ENCODE measurements at regions not wholly inside any gene's neighbourhood (a gene's known extent, or its start where the extent isn't known, plus 50 kb on each side); places are given as distances from the start of the nearest gene placed in this dataset.

DNA sequence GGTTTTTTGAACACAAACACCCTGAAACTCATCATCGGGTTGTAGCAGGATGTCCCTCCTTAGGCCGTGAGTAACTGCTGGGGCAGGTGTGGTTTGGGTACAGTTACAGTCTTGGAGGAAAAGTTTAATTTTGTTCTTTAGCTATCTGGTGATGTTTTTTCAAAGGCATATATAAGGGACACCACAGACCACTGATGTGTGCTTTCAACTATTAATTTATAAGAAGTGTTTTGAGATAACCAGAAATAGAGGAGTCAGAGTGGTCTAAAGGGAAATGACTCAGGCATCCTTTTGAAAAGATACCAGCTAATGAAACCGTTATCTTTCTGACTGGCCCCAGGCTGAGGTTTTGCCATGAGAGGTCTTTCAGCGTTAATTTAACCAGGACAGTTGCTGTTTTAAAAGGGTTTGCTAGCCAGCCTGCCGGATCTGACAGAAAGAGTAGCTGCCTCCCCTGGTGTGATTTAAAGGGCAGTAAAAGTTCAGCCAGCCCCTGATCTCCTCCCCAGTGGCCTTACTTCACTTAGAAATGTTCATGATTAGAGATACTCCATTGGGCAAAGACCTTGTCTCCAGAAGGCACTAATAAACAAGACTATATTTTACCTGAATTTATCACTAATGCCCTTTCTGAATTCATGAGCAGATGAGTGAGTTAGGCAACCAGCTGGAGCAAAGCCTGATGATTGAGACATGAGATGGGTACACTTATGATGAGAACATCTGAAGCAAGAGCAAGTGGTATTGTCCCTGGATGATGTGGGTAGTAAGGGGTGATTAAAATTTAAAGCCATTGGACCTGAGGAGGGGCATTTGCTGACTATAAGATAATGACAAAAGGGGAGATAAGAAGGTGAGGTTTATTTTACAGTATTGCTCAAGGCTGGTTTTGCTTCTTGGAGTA lies 482.5 kb upstream of the TBL1XR1 start:
- no peak for ATAC-seq
- H3K4me1 Mint-ChIP-seq = peaks cover 13% of the 10 kb centered on the region
- DNase-seq = no peak
- no peak overlapping the region for H3K27ac Mint-ChIP-seq
- no peaks in the 10 kb centered on the region for H3K9me3 ChIP-seq (ENCODE audit: control insufficient read depth, low read length, poor library complexity, severe bottlenecking)
- H3K27me3 Mint-ChIP-seq = no peaks in the 10 kb centered on the region
- no peak overlapping the region for H3K4me3 Mint-ChIP-seq
- peaks cover 2% of the 10 kb centered on the region for H3K36me3 Mint-ChIP-seq (ENCODE audit: low read depth)

DNA sequence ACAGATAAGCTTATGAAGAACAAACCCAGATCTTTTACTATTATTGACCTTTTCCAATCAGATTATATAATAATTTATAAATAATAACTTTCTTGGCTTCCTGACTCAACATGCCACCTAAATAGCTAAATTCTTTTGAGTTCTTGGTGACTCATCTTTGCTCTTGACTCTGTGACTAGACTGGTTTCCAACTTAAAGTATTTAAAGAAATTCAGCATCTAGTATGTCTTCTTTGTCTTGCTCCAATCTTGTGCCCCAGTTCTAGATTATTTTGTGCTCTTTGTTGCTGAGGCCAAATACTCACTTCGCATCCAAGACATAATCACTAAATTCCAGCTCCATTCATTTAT lies 483.2 kb upstream of the TBL1XR1 start:
- Mint-ChIP-seq H3K27ac (no peak overlapping the region), H3K4me1 (peaks cover 13% of the 10 kb centered on the region), H3K36me3 (ENCODE audit: low read depth) (peaks cover 2% of the 10 kb centered on the region), H3K4me3 (no peak overlapping the region), H3K27me3 (no peaks in the 10 kb centered on the region)
- no peak for DNase-seq
- no peaks in the 10 kb centered on the region for H3K9me3 ChIP-seq (ENCODE audit: control insufficient read depth, low read length, poor library complexity, severe bottlenecking)
- ATAC-seq = no peak

GRCh38 chr3:177681156-177681555 lies 483.9 kb upstream of the TBL1XR1 start:
- H3K27me3 Mint-ChIP-seq = no peaks in the 10 kb centered on the region
- no peak overlapping the region for H3K4me3 Mint-ChIP-seq
- DNase-seq = no peak
- H3K27ac Mint-ChIP-seq = no peak overlapping the region
- H3K4me1 Mint-ChIP-seq = peaks cover 13% of the 10 kb centered on the region
- H3K9me3 ChIP-seq (ENCODE audit: control insufficient read depth, low read length, poor library complexity, severe bottlenecking) = no peaks in the 10 kb centered on the region
- ATAC-seq = no peak
- H3K36me3 Mint-ChIP-seq (ENCODE audit: low read depth) = peaks cover 2% of the 10 kb centered on the region

DNA sequence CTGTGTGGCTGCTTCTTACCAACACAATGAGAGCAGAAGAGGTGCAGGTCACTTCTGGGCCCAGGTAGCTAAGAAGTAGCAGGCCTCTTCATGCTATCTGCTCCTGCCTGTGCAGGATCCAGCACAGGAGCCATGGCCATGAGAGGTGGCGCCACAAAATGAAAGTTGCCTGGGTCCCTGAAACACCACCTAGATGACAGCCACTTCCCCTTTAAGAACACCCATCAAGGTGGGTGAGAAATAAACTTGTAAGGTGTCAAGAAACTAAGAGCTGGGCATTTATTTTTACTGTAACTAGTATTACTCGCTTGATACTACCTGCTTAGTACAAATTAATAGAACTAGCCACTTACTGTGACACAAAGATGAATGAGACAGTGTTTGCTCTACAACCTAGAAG lies 484.6 kb upstream of the TBL1XR1 start:
- Mint-ChIP-seq H3K4me1 (peaks cover 11% of the 10 kb centered on the region), H3K4me3 (no peak overlapping the region), H3K36me3 (ENCODE audit: low read depth) (peaks cover 2% of the 10 kb centered on the region), H3K27ac (no peak overlapping the region), H3K27me3 (no peaks in the 10 kb centered on the region)
- H3K9me3 ChIP-seq (ENCODE audit: control insufficient read depth, low read length, poor library complexity, severe bottlenecking) = no peaks in the 10 kb centered on the region
- DNase-seq (no peak), ATAC-seq (no peak)

- no peak overlapping the region for H3K27ac Mint-ChIP-seq
- peaks cover 4% of the 10 kb centered on the region for H3K27me3 Mint-ChIP-seq
- H3K9me3 ChIP-seq (ENCODE audit: control insufficient read depth, low read length, poor library complexity, severe bottlenecking) = no peaks in the 10 kb centered on the region
- peaks cover 4% of the 10 kb centered on the region for H3K36me3 Mint-ChIP-seq (ENCODE audit: low read depth)
- ATAC-seq (no peak), DNase-seq (no peak)
- no peak overlapping the region for H3K4me3 Mint-ChIP-seq
- peaks cover 11% of the 10 kb centered on the region for H3K4me1 Mint-ChIP-seq
Measured at GRCh38 chr3:177683586-177683985, 486.3 kb upstream of the TBL1XR1 start.

DNA sequence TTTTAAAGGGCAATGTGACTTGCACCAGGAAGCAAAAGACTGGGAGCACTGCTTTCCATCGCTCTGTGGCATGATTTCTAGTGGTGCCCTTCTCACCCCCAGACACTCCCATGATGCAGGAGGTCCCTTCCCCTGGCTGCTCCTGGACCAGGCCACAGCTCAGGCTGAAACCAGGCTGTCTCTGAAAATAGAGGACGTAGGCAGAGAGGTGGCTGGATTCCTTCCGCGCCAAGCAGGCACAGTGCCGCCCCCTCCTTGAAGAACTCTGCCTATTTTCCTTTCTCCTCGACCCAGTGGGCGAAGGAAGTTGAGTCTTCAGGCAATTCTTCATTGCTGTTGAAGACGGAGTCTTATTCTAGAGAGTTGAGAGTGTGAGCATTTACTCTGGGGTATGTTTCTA lies 489.4 kb upstream of the TBL1XR1 start:
- DNase-seq (no peak), ATAC-seq (no peak)
- H3K4me1 Mint-ChIP-seq = peaks cover 3% of the 10 kb centered on the region
- peaks cover 4% of the 10 kb centered on the region for H3K27me3 Mint-ChIP-seq
- H3K27ac Mint-ChIP-seq = no peak overlapping the region
- no peak overlapping the region for H3K4me3 Mint-ChIP-seq
- H3K9me3 ChIP-seq (ENCODE audit: control insufficient read depth, low read length, poor library complexity, severe bottlenecking) = no peaks in the 10 kb centered on the region
- H3K36me3 Mint-ChIP-seq (ENCODE audit: low read depth) = peaks cover 4% of the 10 kb centered on the region

DNA sequence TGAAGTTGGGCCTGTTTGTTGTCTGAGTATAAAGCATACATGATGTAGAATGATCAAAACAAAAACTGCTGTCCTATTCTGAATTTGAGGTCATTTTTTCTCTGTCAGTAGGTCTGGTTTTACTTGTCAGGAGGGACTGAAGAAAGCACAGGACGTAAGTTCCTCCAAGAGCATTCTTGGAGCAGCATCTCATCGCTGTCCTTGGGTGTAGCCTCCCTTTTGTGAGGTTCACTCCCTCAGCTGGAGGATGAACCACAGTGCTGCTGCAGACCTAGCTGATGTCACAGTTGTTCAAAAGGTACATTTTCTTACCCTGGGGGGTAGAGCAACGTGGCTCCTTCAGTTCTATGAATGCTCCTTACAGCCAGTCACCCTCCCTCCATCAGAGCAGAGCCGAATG lies 490.0 kb upstream of the TBL1XR1 start:
- no peaks in the 10 kb centered on the region for H3K9me3 ChIP-seq (ENCODE audit: control insufficient read depth, low read length, poor library complexity, severe bottlenecking)
- Mint-ChIP-seq H3K27me3 (peaks cover 8% of the 10 kb centered on the region), H3K27ac (no peak overlapping the region), H3K4me1 (no peaks in the 10 kb centered on the region), H3K4me3 (no peak overlapping the region), H3K36me3 (ENCODE audit: low read depth) (peaks cover 4% of the 10 kb centered on the region)
- DNase-seq (no peak), ATAC-seq (no peak)

- DNase-seq = no peak
- no peak for ATAC-seq
- Mint-ChIP-seq H3K27me3 (peaks cover 8% of the 10 kb centered on the region), H3K27ac (no peak overlapping the region), H3K4me1 (no peaks in the 10 kb centered on the region), H3K36me3 (ENCODE audit: low read depth) (peaks cover 2% of the 10 kb centered on the region), H3K4me3 (no peak overlapping the region)
- H3K9me3 ChIP-seq (ENCODE audit: control insufficient read depth, low read length, poor library complexity, severe bottlenecking) = no peaks in the 10 kb centered on the region
Measured at GRCh38 chr3:177688152-177688551, 490.9 kb upstream of the TBL1XR1 start.

DNA sequence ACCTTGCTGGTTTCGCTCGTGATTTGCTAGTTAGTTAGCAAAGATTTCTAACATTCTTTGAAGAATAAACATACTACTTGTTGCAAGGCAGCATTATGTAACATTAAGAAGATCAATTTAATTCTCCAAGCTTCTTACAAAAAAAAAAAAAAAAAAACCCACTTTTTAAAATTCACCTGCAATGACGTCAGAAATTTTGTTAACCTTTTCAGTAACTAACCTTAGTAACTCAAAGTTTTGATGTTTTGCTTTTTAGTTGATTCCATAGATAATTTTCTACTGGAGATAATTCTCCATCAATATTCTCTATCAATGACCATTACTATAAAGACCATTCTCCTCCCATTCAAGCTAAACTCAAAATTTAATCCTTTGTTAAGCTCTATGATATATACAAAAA lies 491.8 kb upstream of the TBL1XR1 start:
- Mint-ChIP-seq H3K27me3 (peaks cover 8% of the 10 kb centered on the region), H3K4me1 (no peaks in the 10 kb centered on the region), H3K36me3 (ENCODE audit: low read depth) (peaks cover 2% of the 10 kb centered on the region), H3K27ac (no peak overlapping the region), H3K4me3 (no peak overlapping the region)
- H3K9me3 ChIP-seq (ENCODE audit: control insufficient read depth, low read length, poor library complexity, severe bottlenecking) = no peaks in the 10 kb centered on the region
- DNase-seq (no peak), ATAC-seq (no peak)

DNA sequence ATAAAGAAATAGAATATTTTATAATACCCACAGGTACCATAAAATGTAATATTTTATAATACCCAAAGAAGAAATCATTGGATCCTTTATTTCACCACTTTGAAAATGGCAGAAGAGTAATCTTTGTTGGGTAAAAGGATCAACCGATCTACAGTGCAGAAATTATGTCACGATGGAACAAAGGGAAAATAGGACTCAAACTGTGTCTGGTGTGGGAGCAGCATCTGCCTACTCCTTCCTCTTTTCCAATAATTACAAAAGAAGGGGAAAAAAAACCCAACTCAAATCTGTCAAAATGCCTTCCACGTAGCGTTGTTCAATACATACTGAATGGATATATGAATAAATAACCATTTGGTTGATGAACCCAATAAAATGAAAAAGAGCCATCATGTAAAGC lies 492.6 kb upstream of the TBL1XR1 start:
- H3K9me3 ChIP-seq (ENCODE audit: control insufficient read depth, low read length, poor library complexity, severe bottlenecking) = no peaks in the 10 kb centered on the region
- no peak for ATAC-seq
- H3K27me3 Mint-ChIP-seq = peaks cover 8% of the 10 kb centered on the region
- no peak overlapping the region for H3K4me3 Mint-ChIP-seq
- no peak overlapping the region for H3K27ac Mint-ChIP-seq
- DNase-seq = no peak
- no peaks in the 10 kb centered on the region for H3K4me1 Mint-ChIP-seq
- peaks cover 2% of the 10 kb centered on the region for H3K36me3 Mint-ChIP-seq (ENCODE audit: low read depth)

- H3K9me3 ChIP-seq (ENCODE audit: control insufficient read depth, low read length, poor library complexity, severe bottlenecking) = no peaks in the 10 kb centered on the region
- Mint-ChIP-seq H3K27ac (no peak overlapping the region), H3K36me3 (ENCODE audit: low read depth) (peaks cover 2% of the 10 kb centered on the region), H3K4me3 (no peak overlapping the region), H3K27me3 (peaks cover 8% of the 10 kb centered on the region), H3K4me1 (no peaks in the 10 kb centered on the region)
- ATAC-seq (no peak), DNase-seq (no peak)
Measured at GRCh38 chr3:177690306-177690705, 493.0 kb upstream of the TBL1XR1 start.

DNA sequence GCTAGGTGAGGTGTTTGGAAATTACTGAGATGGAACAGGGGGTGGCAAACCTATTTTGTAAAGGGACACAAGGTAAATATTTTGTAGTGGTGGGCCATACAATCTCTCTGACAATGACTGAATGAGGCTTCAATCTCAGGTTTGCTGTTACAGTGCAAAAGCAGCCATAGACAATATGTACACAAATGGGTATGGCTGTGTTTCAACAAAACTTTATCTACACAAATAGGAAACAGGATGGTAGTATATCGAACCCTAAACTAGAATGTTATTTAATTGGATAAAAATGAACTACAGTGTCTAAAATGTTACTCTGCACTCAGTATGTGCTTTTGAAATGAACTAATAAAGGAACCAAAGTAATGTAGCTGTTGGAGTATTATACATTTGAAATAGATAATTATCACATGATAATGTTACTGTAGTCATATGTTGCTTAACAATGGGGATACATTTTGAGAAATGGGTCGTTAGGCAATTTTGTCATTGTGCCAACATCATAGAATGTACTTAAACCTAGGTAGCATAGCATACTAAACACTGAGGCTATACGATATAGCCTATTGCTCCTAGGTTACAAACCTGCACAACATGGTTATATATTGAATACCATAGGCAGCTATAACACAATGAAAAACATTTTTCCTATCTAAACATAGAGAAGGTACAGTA lies 495.2 kb upstream of the TBL1XR1 start:
- Mint-ChIP-seq H3K27me3 (peaks cover 8% of the 10 kb centered on the region), H3K27ac (no peak overlapping the region), H3K4me1 (no peaks in the 10 kb centered on the region), H3K4me3 (no peak overlapping the region), H3K36me3 (ENCODE audit: low read depth) (peaks cover 2% of the 10 kb centered on the region)
- DNase-seq (no peak), ATAC-seq (no peak)
- no peaks in the 10 kb centered on the region for H3K9me3 ChIP-seq (ENCODE audit: control insufficient read depth, low read length, poor library complexity, severe bottlenecking)

DNA sequence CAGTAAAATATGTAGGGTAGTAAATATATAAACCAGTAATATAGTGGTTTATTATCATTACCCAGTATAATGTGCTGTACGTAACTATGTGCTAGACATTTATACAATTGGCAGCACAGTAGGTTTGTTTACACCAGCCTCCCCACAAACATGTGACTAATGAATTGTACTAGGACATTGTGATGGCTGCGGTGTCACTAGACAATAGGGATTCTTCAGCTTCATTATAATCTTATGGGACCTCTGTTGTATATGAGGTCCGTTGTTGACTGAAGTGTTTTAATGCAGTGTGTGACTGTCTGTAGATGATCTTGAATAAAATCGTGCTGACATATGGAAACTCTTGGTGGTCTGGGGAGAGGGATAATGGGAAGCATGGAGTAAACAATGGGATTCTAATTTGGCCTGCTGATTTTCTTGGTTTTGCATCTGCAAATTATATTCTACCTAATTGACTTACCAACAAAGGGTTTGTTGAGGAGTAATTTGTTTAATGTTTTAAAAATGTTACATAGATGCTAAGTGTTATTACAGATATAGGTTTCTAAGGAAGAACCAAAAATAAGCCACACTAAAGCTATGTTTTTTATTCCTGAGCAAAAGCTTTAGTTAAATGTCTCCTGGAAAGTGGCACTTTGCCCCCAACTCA lies 496.5 kb upstream of the TBL1XR1 start:
- H3K4me1 Mint-ChIP-seq = no peaks in the 10 kb centered on the region
- H3K4me3 Mint-ChIP-seq = no peak overlapping the region
- peaks cover 4% of the 10 kb centered on the region for H3K27me3 Mint-ChIP-seq
- H3K27ac Mint-ChIP-seq = no peak overlapping the region
- ATAC-seq = no peak
- H3K9me3 ChIP-seq (ENCODE audit: control insufficient read depth, low read length, poor library complexity, severe bottlenecking) = no peaks in the 10 kb centered on the region
- H3K36me3 Mint-ChIP-seq (ENCODE audit: low read depth) = no peaks in the 10 kb centered on the region
- no peak for DNase-seq
